GM19035 (cell line): ENCODE measurements at regions not wholly inside any gene's neighbourhood (a gene's known extent, or its start where the extent isn't known, plus 50 kb on each side); places are given as distances from the start of the nearest gene placed in this dataset.

Source experiments
- ATAC-seq: cut with Tn5 transposase; IDR thresholded peaks from one replicate; pipeline ENCODE4 v1.9.1; 2021; ENCODE audit not compliant: unreplicated experiment

DNA sequence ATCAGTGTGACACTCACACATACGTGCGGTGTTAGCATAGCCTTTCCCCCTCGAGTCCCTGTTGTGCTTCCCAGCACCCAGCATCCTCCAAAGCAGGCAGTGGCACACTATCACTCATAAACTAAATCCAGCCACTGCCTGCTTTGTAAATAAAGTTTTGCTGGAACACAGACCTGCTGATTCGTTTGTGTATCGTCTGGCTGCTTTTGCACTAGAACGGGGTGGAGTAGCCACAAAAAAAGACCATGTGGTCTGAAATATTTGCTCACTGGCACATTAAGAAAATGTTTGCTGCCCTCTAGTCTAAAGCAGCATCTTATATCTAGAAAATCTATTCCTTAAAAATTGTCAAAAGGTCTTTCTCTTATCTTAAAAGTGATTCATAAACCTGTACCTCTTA is 341.2 kb upstream of the ZFHX3 start:
- no peak for ATAC-seq

DNA sequence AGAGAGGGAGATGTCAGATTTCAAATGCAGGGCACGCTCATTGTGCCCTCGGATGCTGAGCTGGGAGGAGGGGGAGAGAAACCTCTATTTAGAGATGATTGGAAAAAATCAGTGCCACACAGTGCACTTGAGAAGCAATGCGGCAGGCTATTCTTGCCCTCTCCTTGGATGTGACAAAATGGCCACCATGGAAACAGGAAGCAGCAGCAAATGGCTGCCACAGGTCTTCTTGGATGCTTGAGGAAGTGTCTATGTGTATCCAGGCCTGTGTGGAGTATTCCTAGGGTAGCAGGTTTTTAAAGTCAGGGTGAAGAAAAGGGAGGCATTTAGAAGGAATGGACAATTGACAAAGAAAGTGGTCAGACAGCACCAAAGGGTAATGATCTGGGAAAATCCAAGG is 340.1 kb upstream of the ZFHX3 start:
- ATAC-seq: no peak

DNA sequence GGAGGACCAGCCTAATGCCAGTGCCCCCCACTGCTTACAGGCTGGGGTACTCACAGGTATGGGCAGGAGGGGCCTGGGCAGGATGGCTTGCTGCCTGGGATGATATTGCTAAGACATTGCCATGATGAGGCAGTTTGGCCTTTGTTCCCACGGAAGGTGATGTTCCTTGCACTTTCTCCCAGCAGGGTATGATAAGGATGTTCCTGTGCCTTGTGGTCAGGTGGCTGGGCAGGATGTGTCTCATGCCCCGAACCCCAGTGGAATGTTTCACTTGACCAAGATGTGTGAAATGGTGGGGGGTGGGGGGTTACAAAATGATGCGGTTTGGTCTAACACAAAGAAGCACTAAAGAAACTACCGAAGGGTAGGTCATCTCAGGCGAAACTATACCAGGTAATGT is 337.8 kb upstream of the ZFHX3 start:
- ATAC-seq: no peak

- no peak for ATAC-seq
These were observed 336.7 kb upstream of the ZFHX3 start for GRCh38 chr16:73384506-73385089.

GRCh38 chr16:73383988-73384365 is 336.0 kb upstream of the ZFHX3 start:
- no peak for ATAC-seq

DNA sequence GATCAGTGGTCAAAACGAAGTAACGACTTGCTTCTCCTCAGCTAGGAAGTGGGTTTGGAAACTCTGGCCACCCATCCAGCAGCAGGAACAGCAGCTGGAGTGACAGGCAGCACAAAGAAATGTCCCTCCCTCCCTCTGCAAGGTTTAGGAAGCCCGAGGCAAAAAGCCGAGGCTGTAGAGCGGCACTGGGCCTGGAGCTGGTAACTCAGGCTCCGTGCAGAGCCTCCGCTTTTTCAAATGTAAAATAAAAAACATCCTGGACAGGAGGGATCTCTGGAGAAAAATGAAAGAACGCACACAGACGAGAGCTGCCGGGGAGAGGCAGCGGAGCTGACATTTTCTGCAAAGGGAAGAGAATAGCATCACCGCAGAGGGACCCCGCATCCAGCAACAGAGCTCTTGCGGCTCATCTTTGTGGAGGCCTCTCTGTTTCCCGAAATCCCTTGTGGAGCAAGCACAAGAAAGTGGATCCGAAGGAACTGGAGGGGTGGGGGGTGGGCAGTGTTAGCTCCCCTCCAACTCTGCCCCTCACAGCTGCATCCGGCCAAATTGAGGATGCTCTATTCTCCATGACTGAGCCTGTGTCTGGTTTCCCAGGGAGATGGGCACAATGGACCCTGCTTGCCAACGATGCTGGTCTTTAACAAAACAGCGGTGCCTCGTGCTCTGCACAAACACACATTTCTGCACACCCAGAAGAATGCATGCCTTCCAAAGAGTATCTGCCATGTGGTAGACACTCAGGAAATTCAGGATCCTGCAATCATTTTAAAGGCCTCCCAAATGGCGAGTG is 335.5 kb upstream of the ZFHX3 start:
- no peak for ATAC-seq

DNA sequence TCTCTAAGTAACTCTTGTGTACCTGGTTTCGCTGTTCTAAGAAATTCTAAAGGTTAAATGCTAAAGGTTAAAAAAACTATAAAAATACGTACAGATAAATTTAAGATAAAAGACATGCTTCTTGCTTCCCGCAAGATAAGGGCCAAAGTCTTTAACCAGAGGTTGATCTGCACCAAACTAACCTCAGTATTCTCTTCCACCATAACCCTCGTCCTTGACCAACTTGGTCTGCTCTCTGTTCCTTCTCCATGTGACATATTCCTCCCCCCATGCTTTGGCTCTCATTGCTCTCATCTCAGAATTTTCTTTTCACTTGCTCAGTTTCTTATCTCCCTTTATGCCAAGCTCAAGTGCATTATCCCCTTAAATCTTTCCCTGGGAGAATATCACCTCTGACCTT is 330.5 kb upstream of the ZFHX3 start:
- no peak for ATAC-seq

DNA sequence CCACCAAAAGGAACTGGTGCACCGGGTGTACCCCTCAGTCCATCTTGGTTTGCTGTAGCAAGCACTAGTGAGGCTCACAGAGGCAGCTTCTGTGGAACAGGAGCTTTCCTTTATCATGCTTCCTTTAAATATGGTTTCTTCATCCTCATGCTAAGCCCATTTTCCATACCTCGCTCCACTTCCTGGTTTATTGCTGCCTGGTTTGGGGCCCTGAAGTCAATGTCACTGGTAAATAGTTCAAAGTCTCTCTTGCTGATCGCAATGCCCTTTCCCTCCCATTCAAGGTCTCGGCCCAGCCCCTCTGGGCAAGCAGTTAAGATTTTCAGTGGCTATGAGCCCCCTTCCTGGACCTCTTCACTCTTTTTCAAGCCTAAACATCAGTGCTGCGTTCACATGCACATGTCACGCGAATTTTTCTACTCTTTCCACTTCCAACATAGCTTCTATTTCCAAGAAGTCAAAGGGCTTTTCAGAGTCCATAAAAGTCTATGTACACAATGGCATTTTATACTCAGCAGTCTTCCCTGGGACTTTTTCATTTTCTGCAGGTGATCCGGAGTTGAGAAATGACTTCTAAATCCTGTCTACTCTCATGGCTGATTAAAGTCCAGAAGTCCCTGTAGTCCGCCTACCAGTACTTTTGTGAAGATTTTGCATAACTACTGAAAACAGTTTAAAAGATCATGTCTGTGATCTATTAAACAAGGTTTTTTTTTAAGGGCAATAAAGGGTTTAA is 323.8 kb upstream of the ZFHX3 start:
- no peak for ATAC-seq

GRCh38 chr16:73369851-73370250 is 321.9 kb upstream of the ZFHX3 start:
- no peak for ATAC-seq

GRCh38 chr16:73368715-73369114 is 320.8 kb upstream of the ZFHX3 start:
- no peak for ATAC-seq

DNA sequence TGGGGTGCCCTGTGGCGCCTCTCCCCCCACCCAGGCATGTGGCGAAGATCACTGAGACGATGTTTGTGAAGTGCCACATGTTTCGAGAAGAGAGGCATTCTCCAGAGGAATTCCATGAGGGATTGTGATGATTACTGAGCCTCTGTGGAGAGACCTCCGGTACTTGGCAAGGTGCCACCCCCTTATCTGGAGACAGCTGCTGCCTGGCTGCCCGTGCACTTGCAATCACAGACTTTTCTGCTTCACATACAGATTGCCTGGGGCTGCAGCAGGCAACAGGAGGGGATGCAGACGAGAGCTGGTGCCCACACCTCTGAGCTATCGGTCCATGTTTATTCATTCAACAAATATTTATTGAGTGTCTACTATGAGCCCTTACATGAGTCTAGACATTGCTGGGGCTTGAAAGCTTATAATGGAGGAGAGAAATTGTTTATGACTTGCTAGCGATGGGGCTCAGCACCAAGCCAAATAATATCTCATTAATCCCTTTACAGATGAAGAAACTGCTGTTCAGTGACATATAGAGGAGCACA is 317.2 kb upstream of the ZFHX3 start:
- no peak for ATAC-seq

GRCh38 chr16:73364413-73364812 is 316.5 kb upstream of the ZFHX3 start:
- no peak for ATAC-seq

DNA sequence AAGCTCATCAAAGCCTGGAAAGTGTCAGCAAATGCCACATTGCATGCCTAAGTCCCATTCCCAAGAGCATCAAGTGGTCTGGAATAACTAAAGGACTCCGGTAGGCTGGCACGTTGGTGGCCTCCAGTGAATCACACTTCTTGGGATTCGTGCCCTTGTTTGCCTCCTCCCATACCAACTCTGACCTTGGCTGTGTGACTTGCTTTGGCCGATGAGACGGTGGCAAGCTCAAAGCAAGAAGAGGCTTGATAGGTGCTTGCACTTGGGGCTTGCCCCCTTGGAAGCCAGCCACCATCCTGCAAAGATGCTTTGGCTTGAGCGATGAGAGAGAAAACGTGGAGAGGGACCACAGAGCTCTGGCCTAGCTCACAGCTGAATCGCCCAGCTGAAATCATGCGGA is 313.1 kb upstream of the ZFHX3 start:
- no peak for ATAC-seq

DNA sequence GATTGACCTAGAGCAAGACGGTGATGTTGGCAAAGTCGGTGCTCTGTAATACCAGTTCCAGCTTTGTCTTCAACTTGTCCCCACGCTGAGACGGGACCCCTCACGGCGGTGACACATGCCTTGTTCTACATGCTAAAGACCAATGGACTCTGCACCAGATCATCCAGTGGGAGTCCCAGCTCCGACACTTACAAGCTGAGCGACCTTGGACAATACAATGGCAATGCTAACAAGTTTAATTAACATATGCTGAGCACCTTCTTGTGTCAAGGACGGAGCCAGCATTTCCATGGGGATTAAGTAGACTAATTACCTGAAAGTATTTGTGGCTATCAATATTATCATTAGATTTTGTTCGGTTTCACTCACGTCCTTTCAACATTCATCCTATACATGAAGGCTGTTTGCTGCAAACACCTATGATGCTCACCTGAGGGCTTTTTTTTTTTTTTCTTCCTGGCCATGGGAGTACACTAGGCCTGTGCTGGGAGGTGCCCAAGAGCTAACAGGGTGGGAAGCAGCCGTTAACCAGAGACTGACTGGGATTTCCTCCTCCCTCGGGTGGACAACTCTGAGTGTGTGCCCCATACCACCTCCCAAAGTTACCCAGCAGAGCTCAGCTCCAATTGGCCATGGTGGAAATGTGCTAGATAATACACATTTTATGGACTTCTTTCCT is 308.6 kb upstream of the ZFHX3 start:
- ATAC-seq: no peak

DNA sequence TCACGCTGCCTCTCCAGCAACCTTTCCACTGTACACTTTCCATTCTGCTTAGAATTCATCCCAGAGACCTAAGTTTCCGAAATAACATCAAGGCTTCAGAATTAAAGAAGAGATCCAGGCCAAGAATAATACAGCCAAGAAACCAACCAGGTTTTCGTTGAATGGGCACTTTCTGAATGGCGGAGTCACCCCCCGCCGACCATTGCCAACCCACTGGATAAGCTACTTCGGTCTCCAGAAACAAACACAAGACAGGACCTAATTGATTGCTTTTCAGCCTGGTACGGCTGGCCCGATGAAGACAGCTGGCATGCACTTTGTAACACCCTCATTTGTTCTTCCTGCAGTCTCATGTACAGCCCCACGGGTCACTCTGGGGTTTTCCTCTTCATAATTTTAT is 308.1 kb upstream of the ZFHX3 start:
- ATAC-seq: no peak

DNA sequence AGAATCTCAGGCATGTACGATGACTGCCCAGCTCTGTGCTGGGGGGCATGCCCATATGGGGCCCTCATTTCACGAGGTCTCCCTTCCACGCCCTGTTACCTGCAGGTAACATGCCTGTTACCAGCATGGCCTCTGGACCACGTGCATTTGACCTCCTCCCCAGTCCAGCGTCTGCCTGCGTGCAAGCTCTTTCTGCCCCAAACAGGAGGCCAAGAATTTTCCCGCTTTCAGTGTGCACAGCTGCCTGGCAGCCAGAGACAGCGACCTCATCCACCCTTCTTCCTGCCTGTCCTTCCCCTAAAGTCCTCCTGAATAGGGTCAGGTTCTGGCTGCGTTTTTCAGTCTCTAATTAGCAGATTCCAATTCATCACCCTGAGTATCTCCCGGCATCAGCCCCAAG is 306.5 kb upstream of the ZFHX3 start:
- no peak for ATAC-seq

GRCh38 chr16:73350707-73351452 is 303.0 kb upstream of the ZFHX3 start:
- no peak for ATAC-seq

DNA sequence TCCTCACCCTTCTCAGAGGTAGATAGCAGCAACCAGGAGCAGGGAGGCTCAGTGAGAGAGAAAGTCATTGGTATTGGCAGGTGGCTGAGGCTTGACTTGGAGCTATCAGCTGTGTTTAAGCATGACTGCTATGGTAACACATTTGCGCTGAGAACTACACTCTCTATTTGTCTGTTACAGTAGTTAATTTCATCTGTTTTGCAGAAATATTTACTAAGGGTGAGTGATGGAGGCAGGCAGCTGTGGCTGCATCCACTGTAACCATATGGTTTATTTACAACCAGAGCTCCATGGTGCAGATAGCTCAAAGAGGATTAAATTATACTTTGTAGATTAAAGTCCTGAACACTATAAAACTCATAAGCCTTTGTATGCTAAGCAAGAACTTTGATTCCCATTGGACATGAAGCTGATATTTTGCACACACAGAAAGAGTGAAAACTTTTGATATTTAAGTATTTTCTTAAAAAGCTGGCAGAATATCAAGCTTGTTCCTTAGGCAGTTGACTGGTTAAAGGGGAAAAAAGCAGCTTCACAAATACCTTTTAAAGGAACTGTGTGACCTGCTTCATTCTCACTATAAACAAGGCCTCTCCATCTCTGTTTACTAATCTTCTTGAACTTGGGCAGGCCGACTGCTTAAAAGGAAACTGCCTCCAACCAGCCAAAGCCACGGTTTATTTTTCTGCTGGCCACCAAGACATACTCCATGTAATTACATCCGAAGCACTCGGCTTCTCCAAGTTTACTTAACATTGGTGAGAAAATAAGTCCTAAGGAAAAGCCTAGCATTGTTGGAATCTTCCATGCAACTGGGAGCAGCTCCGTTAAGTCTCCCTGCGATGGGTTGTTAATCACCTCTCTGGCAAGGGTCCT is 299.8 kb upstream of the ZFHX3 start:
- ATAC-seq: no peak

DNA sequence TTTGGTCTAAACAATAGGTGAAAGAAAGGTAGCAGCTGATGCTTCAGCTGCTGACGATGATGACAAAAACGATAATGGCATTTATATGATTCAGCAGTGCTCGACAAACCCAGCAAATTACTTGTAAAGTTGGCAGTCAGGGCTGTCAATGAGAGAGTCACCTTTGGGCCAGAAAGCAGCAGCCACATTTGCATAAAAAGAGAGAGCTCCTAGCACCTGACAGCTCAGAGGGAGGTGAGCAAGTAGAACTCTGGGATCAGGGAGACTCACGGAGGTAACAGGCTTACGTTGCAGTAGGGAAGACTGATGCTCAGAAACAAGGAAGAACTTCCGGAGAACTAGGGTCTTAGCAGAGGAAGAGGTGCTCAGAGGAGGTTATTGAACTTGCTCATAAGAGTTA is 291.9 kb upstream of the ZFHX3 start:
- ATAC-seq: no peak
